RWPE2 (cell line): ENCODE measurements at regions not wholly inside any gene's neighbourhood (a gene's known extent, or its start where the extent isn't known, plus 50 kb on each side); places are given as distances from the start of the nearest gene placed in this dataset.
A peak's percentile ranks its signal among the peaks of the same experiment; 100 is the strongest.
"Not testable (repeated sequence)": the region's sequence is repeated elsewhere in the genome, so short reads cannot be mapped to it uniquely, and the experiment has no call there.

Experiments used
- ATAC-seq: fragments of 200-7000 bp; cut with Tn5 transposase; 3 replicates; pipeline ENCODE4 v1.9.1; 2021; ENCODE audit warnings: low read depth
- DNase-seq: peaks from one replicate; pipeline ENCODE4 v3.0.0-alpha.2; 2020; ENCODE audit warnings: low spot score
- H3K27ac ChIP-seq: fragments of 450-650 bp; 2 replicates; pipeline ENCODE4 v1.5.1; 2017; ENCODE audit warnings: mild to moderate bottlenecking; ENCODE audit not compliant: poor library complexity, severe bottlenecking
- H3K27me3 ChIP-seq: fragments of 250-450 bp; sonication (Bioruptor Pico); 2 replicates; pipeline ENCODE4 v1.5.1; 2021; ENCODE audit warnings: mild to moderate bottlenecking, moderate library complexity; ENCODE audit not compliant: insufficient read depth, poor library complexity, severe bottlenecking
- H3K36me3 ChIP-seq: fragments of 250-450 bp; sonication (Bioruptor Pico); 2 replicates; pipeline ENCODE4 v1.5.1; 2020; ENCODE audit warnings: low read depth, mild to moderate bottlenecking, moderate library complexity
- H3K4me1 ChIP-seq: fragments of 250-450 bp; sonication (Bioruptor Pico); 2 replicates; pipeline ENCODE4 v1.5.1; 2021; ENCODE audit warnings: mild to moderate bottlenecking, moderate library complexity; ENCODE audit not compliant: insufficient read depth, poor library complexity, severe bottlenecking
- H3K4me3 ChIP-seq: fragments of 250-450 bp; sonication (Bioruptor Pico); 2 replicates; pipeline ENCODE4 v1.5.1; 2021; ENCODE audit warnings: mild to moderate bottlenecking, moderate library complexity; ENCODE audit not compliant: severe bottlenecking
- H3K9me3 ChIP-seq: fragments of 250-450 bp; sonication (Bioruptor Pico); 2 replicates; pipeline ENCODE4 v1.5.1; 2021; ENCODE audit warnings: mild to moderate bottlenecking, moderate library complexity; ENCODE audit not compliant: severe bottlenecking
- CTCF ChIP-seq: fragments of 450-650 bp; IDR thresholded peaks from one replicate; pipeline ENCODE4 v1.5.1; 2017; ENCODE audit warnings: mild to moderate bottlenecking, moderate library complexity; ENCODE audit not compliant: poor library complexity, severe bottlenecking

GRCh38 chrX:77009691-77010090 lies 437.5 kb upstream of the FGF16 start:
- Histone ChIP-seq H3K27ac (no peak overlapping the region), H3K9me3 (no peaks in the 10 kb centered on the region), H3K4me3 (no peak overlapping the region), H3K4me1 (no peaks in the 10 kb centered on the region), H3K27me3 (no peaks in the 10 kb centered on the region), H3K36me3 (no peaks in the 10 kb centered on the region)
- no peak for TF ChIP-seq CTCF
- DNase-seq, result no peak
- peak; percentile 99 for ATAC-seq

- H3K27me3 ChIP-seq, result no peaks in the 10 kb centered on the region
- TF ChIP-seq CTCF, result no peak
- DNase-seq (no peak), ATAC-seq (no peak)
- no peaks in the 10 kb centered on the region for H3K36me3 ChIP-seq
- H3K27ac ChIP-seq, result no peak overlapping the region
- H3K4me3 ChIP-seq, result no peak overlapping the region
- no peaks in the 10 kb centered on the region for H3K9me3 ChIP-seq
- no peaks in the 10 kb centered on the region for H3K4me1 ChIP-seq
Observed at GRCh38 chrX:77014377-77015372, 432.5 kb upstream of the FGF16 start.

GRCh38 chrX:77017093-77017492 lies 430.1 kb upstream of the FGF16 start:
- no peaks in the 10 kb centered on the region for H3K36me3 ChIP-seq
- H3K27ac ChIP-seq, result no peak overlapping the region
- DNase-seq (no peak), ATAC-seq (no peak)
- no peaks in the 10 kb centered on the region for H3K27me3 ChIP-seq
- no peak for TF ChIP-seq CTCF
- no peaks in the 10 kb centered on the region for H3K4me1 ChIP-seq
- H3K4me3 ChIP-seq, result no peak overlapping the region
- H3K9me3 ChIP-seq, result no peaks in the 10 kb centered on the region

- not testable (repeated sequence) for H3K9me3 ChIP-seq, H3K36me3 ChIP-seq, ATAC-seq, H3K27me3 ChIP-seq, DNase-seq, H3K4me3 ChIP-seq, H3K4me1 ChIP-seq, H3K27ac ChIP-seq
Observed at GRCh38 chrX:77046180-77046810, 400.9 kb upstream of the FGF16 start.

- H3K4me3 ChIP-seq, result no peak overlapping the region
- H3K36me3 ChIP-seq, result no peaks in the 10 kb centered on the region
- ATAC-seq, result no peak
- DNase-seq, result no peak
- no peak for TF ChIP-seq CTCF
- no peaks in the 10 kb centered on the region for H3K4me1 ChIP-seq
- no peaks in the 10 kb centered on the region for H3K9me3 ChIP-seq
- H3K27me3 ChIP-seq, result no peaks in the 10 kb centered on the region
- H3K27ac ChIP-seq, result no peak overlapping the region
Observed at GRCh38 chrX:77060572-77060971, 386.6 kb upstream of the FGF16 start.
